GM18505 (cell line): ENCODE measurements at regions not wholly inside any gene's neighbourhood (a gene's known extent, or its start where the extent isn't known, plus 50 kb on each side); places are given as distances from the start of the nearest gene placed in this dataset.

Experiments
- ATAC-seq: cut with Tn5 transposase; IDR thresholded peaks from one replicate; pipeline ENCODE4 v1.9.1; 2021; ENCODE audit not compliant: unreplicated experiment
- POLR2A ChIP-seq: IDR thresholded peaks from 4 replicates; pipeline ENCODE4 v1.6.1; 2011; ENCODE audit warnings: borderline replicate concordance; ENCODE audit not compliant: insufficient read depth, insufficient read length; ENCODE audit errors: extremely low read depth

DNA sequence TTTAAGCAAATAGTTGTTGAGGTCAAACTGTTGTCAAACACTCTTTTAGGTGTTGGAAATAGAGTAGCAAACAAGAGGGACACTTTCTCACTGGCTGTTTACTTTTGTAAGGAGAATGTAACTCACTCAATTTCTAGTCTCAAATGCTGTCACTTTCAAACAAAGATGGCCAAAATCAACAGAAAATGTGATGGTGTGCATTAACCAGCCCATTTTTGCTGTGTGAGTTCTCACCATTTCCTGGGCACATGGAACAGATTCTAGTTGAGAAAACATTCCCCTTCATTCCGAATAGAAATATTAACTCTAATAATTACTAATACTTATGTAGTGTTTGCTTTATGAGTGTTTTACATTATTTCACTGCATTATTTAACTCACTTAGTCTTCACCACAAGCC lies 128.2 kb upstream of the XYLT1 start:
- no peak for TF ChIP-seq POLR2A
- no peak for ATAC-seq

- no peak for ATAC-seq
- TF ChIP-seq POLR2A = no peak
Measured at GRCh38 chr16:17591655-17592405, 121.1 kb upstream of the XYLT1 start.

DNA sequence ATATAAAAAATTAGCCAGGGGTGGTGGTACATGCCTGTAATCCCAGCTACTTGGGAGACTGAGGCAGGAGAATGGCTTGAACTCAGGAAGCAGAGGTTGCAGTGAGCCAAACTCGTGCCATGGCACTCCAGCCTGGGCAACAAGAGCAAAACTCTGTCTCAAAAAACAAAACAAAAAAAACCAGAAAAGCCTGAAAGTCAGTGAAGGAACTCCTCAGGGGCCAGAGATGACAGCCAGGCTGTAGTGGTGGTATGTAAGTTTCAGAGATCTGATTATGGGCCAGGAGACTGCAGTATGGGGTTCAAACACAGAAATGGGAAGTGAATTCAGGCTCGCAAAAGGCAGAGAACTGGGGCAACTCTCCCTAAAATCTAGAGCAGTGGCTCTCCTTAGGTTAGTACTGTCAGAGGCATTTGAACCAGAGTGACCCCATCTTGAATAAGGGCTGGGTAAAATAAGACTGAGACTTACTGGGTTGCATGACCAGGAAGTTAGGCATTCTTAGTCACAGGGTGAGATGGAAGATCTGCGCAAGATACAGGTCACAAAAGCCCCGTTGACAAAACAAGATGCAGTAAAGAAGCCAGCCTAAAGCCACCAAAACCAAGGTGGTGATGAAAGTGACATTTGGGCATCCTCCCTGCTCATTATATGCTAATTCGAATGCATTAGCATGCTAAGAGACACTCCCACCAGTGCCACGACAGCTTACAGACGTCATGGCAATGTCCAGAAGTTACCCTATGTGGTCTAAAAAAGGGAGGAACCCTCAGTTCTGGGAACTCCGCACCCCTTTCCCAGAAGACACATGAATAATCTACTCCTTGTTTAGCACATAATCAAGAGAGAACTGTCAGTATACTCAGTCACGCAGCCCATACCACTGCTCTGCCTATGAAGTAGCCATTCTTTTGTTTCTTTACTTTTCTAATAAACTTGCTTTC lies 120.2 kb upstream of the XYLT1 start:
- no peak for TF ChIP-seq POLR2A
- no peak for ATAC-seq

- ATAC-seq = no peak
- no peak for TF ChIP-seq POLR2A
Measured at GRCh38 chr16:17589898-17590297, 119.1 kb upstream of the XYLT1 start.

- ATAC-seq = no peak
- TF ChIP-seq POLR2A = no peak
Measured at GRCh38 chr16:17585449-17586074, 114.8 kb upstream of the XYLT1 start.

GRCh38 chr16:17578981-17579874 lies 108.5 kb upstream of the XYLT1 start:
- TF ChIP-seq POLR2A = no peak
- no peak for ATAC-seq

DNA sequence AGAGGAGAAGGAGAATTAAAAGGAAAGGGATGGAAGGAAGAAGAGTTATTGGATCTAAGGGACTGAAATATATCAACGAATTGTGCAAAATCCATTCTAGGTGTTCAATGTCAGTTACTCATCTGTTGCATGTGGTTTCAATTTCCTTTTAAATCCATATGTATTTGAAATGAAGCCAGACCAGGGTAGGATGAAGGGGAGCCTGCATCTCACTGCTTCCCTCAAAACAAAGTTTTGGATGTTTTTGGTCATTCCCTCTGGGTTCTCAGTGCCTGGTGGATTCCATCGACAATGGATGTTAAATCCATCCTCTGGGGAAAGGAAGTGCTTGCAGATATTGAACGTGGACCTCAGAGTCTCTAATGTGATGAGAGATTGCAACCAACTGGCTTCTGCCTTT lies 103.5 kb upstream of the XYLT1 start:
- no peak for TF ChIP-seq POLR2A
- ATAC-seq = no peak

DNA sequence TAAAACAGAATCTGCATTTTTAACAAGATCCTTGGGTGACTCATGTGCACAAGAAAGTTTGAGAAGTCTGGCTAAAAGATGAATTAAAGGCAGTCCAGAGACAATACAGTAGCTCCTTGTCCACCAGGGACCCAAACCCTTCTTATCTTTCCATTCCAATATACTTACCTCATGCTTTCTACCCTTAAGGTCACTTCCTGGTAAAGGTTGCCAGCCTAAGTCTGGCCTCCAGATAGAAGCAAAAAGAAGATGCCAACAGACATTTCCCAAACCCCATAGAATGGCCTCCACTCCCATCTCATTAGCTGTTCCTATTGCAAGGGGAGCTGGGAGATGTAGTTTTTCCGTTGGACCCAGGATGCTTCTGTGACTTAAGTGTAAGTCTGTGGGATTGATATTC lies 101.4 kb upstream of the XYLT1 start:
- TF ChIP-seq POLR2A = no peak
- no peak for ATAC-seq

GRCh38 chr16:17571499-17572093 lies 100.8 kb upstream of the XYLT1 start:
- no peak for TF ChIP-seq POLR2A
- no peak for ATAC-seq

DNA sequence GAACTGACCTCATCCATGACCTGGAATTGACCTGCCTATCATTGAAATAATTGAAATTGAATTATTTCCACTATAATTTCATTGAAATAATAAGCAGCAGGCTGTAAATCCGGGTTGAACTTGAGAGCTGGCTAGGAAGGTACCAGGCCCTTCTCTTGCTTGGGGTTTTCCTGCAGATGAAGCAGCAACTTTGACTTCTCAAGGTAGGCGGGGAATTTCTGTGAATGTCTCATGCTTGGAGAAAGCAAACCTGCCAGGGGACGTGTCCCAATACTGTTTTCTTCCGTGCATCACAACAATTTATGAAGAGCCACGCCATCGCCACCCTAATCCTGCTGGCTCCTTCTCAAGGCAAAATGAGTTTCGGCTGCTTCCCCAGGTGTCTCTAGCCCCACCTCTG lies 97.5 kb upstream of the XYLT1 start:
- no peak for TF ChIP-seq POLR2A
- ATAC-seq = no peak

DNA sequence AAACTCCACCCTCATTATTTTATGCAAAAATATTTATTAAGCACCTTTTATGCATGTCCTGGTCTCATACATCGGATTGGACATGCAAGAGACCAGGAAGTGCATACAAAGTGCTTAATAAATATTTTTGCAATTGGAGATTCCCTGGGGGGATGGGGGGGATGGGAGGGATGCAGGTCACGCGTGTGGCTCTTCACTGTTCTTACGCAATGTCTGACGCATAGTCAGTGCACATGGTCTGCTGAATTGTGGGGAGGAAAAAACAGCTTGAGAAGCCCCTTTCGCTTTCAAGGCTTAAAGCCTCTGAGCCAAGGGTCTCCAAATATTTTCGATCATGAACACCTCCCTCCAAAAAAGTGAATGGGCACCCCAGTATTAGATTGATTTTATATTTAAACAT lies 96.7 kb upstream of the XYLT1 start:
- no peak for ATAC-seq

DNA sequence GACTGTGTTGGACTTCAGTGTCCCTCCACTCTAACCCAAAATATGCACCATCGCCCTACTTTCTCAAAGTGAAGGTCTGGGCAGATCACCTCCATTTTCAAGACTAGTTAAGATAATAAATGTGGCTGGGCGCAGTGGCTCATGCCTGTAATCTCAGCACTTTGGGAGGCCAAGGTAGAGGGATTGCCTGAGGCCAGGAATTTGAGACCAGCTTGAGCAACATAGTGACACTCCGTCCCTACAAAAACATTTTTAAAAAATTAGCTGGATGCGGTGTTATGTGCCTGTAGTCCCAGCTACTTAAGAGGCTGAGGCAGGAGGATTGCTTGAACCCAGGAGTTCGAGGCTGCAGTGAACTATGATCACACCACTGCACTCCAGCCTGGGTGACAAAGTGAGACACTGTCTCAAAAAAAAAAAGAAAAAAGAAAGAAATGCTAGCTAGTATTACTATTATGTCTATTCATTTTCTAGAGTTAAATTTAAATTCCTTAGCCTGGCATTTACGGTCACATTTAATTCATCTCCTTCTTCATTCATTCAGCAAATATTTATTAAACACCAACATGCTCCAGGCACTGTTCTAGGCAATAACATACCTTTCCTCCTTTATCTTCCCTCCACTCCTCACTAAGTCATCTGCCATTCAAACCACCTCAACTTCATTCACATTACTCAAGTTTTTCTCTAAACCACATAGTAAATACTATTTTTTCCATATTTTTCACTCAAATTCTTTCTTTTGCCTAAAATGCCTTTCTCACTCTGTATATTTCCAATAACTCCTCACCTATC lies 96.1 kb upstream of the XYLT1 start:
- no peak for TF ChIP-seq POLR2A
- ATAC-seq = no peak

More for the DNA sequence above, 96.7 kb upstream of the XYLT1 start:
- no peak for TF ChIP-seq POLR2A

DNA sequence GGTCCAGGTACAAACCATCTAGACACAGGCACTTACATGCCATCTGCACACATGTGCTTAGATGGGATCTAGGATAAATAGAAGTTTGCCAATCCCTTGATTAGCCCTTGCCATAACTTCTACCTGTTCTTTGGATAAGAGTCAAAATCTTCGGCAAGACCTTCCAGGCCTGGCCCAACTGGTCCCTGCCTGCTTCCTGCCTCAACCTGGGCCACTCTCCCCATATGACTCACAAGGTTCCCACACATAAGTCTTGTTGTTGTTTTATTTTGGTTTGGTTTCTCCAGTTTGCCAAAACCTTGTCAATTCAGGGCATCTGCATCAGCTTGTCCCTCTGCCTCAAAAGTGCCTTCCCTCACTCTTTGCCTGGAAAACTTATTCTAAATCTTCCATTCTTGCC lies 95.3 kb upstream of the XYLT1 start:
- TF ChIP-seq POLR2A = no peak
- ATAC-seq = no peak
